ENCODE measurements at regions not wholly inside any gene's neighbourhood (a gene's known extent, or its start where the extent isn't known, plus 50 kb on each side); places are given as distances from the start of the nearest gene placed in this dataset.

DNA sequence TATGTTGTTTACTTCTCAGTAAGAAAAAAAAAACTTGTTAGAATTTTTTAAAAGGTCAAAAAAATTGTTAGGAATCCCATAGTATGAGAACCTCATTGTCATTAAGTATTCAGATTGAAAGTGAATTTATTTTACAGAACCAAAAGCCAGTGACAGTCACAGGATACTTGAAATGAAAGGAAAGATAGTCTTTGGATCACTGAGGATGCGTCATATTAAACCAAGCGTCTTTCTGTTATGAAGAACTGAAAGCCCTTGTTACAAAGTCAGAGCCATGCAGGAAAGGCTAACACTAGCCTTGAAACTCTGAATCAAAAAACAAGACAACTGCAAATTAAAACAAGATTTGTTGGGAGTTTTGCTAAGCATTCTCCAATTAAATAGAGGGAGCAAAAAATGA, 1348.0 kb upstream of the SLC10A2 start:
- no peak for TF ChIP-seq CTCF (IDR thresholded peaks at IDR 0.05)
- intact Hi-C loops (cut with DNase I, micrococcal nuclease), result no loop called here
- H3K36me3 ChIP-seq (ENCODE audit: low read depth), result no peaks in the 10 kb centered on the region
- no peak overlapping the region for H3K4me3 ChIP-seq
- no peaks in the 10 kb centered on the region for H3K9me3 ChIP-seq
- DNase-seq, result no peak
- ATAC-seq, result no peak
- no peaks in the 10 kb centered on the region for H3K4me1 ChIP-seq (ENCODE audit: low read depth)

GRCh38 chr13:104411141-104411765, 1345.0 kb upstream of the SLC10A2 start:
- no peak for DNase-seq

DNA sequence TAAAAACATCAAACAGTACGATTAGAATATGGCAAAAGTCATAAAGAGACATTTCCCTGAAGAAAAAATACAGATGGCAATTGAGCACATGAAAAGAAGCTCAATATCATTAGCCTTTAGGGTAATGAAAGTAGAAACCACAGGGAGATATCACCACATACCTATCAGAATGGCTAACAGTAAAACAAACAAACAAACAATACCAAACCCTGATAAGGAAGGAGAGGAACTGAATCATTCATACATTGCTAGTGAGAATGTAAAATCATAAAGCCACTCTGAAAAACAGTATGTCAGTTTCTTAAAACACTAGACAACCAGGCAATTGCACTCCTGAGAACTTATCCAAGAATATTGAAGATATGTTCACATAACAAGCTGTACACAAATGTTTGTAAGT, 1342.5 kb upstream of the SLC10A2 start:
- no peak for TF ChIP-seq CTCF (IDR thresholded peaks at IDR 0.05)
- no peaks in the 10 kb centered on the region for H3K9me3 ChIP-seq
- DNase-seq (no peak), ATAC-seq (no peak)
- H3K36me3 ChIP-seq (ENCODE audit: low read depth), result no peaks in the 10 kb centered on the region
- no peaks in the 10 kb centered on the region for H3K4me1 ChIP-seq (ENCODE audit: low read depth)
- intact Hi-C loops (cut with DNase I, micrococcal nuclease), result no loop called here
- H3K4me3 ChIP-seq, result no peak overlapping the region

More at GRCh38 chr13:104411141-104411765, 1345.0 kb upstream of the SLC10A2 start:
- intact Hi-C loops (cut with DNase I, micrococcal nuclease), result no loop called here
- Histone ChIP-seq H3K36me3 (ENCODE audit: low read depth) (no peaks in the 10 kb centered on the region), H3K4me3 (no peak overlapping the region), H3K4me1 (ENCODE audit: low read depth) (no peaks in the 10 kb centered on the region), H3K9me3 (no peaks in the 10 kb centered on the region)
- no peak for TF ChIP-seq CTCF (IDR thresholded peaks at IDR 0.05)
- no peak for ATAC-seq

DNA sequence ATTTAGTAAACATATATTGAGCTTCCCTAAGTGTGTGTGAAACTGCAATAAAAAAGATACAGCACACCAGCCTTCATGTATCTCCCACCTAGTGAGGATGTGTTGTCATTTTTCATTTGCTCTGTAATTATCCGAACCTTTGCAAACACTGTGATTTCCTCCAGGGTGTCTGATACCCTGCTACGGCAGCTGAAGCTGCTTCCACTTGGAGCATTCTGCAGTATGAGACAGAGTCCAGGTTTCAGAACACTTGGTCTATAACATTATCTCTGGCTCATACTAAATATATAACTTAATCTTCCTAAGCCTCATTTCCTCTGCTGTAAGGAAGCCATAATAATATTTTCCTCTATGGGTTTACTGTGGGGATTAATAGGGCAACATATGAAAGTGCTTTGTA, 1338.1 kb upstream of the SLC10A2 start:
- H3K9me3 ChIP-seq, result no peaks in the 10 kb centered on the region
- DNase-seq (no peak), ATAC-seq (no peak)
- H3K36me3 ChIP-seq (ENCODE audit: low read depth), result no peaks in the 10 kb centered on the region
- no peaks in the 10 kb centered on the region for H3K4me1 ChIP-seq (ENCODE audit: low read depth)
- no peak overlapping the region for H3K4me3 ChIP-seq
- no peak for TF ChIP-seq CTCF (IDR thresholded peaks at IDR 0.05)
- intact Hi-C loops (cut with DNase I, micrococcal nuclease), result no loop called here

- no peak for DNase-seq
- Histone ChIP-seq H3K4me1 (ENCODE audit: low read depth) (no peaks in the 10 kb centered on the region), H3K4me3 (no peak overlapping the region), H3K9me3 (no peaks in the 10 kb centered on the region), H3K36me3 (ENCODE audit: low read depth) (no peaks in the 10 kb centered on the region)
- no peak for TF ChIP-seq CTCF (IDR thresholded peaks at IDR 0.05)
- intact Hi-C loops (cut with DNase I, micrococcal nuclease), result no loop called here
- no peak for ATAC-seq
Measured at GRCh38 chr13:104389691-104390090, 1323.5 kb upstream of the SLC10A2 start.

GRCh38 chr13:104387510-104387909, 1321.3 kb upstream of the SLC10A2 start:
- no peak for TF ChIP-seq CTCF (IDR thresholded peaks at IDR 0.05)
- intact Hi-C loops (cut with DNase I, micrococcal nuclease), result no loop called here

More at GRCh38 chr13:104387510-104387909, 1321.3 kb upstream of the SLC10A2 start:
- ATAC-seq (no peak), DNase-seq (no peak)
- Histone ChIP-seq H3K9me3 (no peaks in the 10 kb centered on the region), H3K36me3 (ENCODE audit: low read depth) (no peaks in the 10 kb centered on the region), H3K4me1 (ENCODE audit: low read depth) (no peaks in the 10 kb centered on the region), H3K4me3 (no peak overlapping the region)
